ENCODE measurements at regions not wholly inside any gene's neighbourhood (a gene's known extent, or its start where the extent isn't known, plus 50 kb on each side); places are given as distances from the start of the nearest gene placed in this dataset.

DNA sequence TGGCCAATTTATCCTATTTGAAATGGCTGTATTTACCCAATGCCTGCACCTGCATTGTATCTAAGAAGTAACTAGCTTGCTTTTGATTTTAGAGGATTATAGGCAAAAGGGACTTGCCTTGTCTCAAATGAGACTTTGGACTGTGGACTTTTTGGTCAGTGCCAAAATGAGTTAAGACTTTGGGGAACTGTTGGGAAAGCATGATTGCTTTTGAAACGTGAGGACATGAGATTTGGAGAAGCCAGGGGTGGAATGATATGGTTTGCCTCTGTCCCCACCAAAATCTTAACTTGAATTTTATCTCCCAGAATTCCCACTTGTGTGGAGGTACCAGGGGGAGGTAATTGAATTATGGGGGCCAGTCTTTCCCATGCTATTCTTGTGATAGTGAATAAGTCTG lies 1505.4 kb downstream of the SI start:
- Histone ChIP-seq H3K36me3 (ENCODE audit: control insufficient read depth, insufficient read depth, low read length) (no peaks in the 10 kb centered on the region), H3K79me2 (ENCODE audit: control insufficient read depth, insufficient read depth, low read length) (no peaks in the 10 kb centered on the region), H3K27me3 (ENCODE audit: control insufficient read depth, insufficient read depth, low read length) (no peaks in the 10 kb centered on the region), H3K4me3 (replicated peaks in 1 of 4; ENCODE audit: control extremely low read depth in 1 of 4, insufficient read depth in 1 of 4, low read depth in 3 of 4, low read length in 4 of 4) (no peak overlapping the region), H3K4me1 (ENCODE audit: control insufficient read depth, extremely low read depth, insufficient read depth, low read length) (no peaks in the 10 kb centered on the region), H3K9me3 (ENCODE audit: control insufficient read depth, insufficient read depth, low read depth, low read length) (no peaks in the 10 kb centered on the region), H3K4me2 (ENCODE audit: extremely low read depth, insufficient read depth, low read length) (no peak overlapping the region), H3K27ac (ENCODE audit: insufficient read depth, low read length) (no peak overlapping the region), H3K9ac (ENCODE audit: insufficient read depth, low read length) (no peak overlapping the region), H4K20me1 (ENCODE audit: control insufficient read depth, extremely low read depth, insufficient read depth, low read length) (no peaks in the 10 kb centered on the region), H2AFZ (ENCODE audit: low read length) (no peak overlapping the region)
- no peak for DNase-seq (ENCODE audit: low read depth in 2 of 2)
- no peak for TF ChIP-seq EZH2 (IDR thresholded peaks at IDR 0.05; ENCODE audit: low read length, missing control alignments)
- TF ChIP-seq, protein P1, sequence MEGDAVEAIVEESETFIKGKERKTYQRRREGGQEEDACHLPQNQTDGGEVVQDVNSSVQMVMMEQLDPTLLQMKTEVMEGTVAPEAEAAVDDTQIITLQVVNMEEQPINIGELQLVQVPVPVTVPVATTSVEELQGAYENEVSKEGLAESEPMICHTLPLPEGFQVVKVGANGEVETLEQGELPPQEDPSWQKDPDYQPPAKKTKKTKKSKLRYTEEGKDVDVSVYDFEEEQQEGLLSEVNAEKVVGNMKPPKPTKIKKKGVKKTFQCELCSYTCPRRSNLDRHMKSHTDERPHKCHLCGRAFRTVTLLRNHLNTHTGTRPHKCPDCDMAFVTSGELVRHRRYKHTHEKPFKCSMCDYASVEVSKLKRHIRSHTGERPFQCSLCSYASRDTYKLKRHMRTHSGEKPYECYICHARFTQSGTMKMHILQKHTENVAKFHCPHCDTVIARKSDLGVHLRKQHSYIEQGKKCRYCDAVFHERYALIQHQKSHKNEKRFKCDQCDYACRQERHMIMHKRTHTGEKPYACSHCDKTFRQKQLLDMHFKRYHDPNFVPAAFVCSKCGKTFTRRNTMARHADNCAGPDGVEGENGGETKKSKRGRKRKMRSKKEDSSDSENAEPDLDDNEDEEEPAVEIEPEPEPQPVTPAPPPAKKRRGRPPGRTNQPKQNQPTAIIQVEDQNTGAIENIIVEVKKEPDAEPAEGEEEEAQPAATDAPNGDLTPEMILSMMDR (conservative IDR thresholded peaks at IDR 0.05 in 1 of 2, IDR thresholded peaks at IDR 0.05 in 1 of 2; ENCODE audit: low read depth in 1 of 2, low read length in 2 of 2), result no peak

GRCh38 chr3:163563485-163563884 lies 1514.8 kb downstream of the SI start:
- Histone ChIP-seq H3K27me3 (ENCODE audit: control insufficient read depth, insufficient read depth, low read length) (no peaks in the 10 kb centered on the region), H3K36me3 (ENCODE audit: control insufficient read depth, insufficient read depth, low read length) (no peaks in the 10 kb centered on the region), H3K79me2 (ENCODE audit: control insufficient read depth, insufficient read depth, low read length) (no peaks in the 10 kb centered on the region), H4K20me1 (ENCODE audit: control insufficient read depth, extremely low read depth, insufficient read depth, low read length) (no peaks in the 10 kb centered on the region), H3K9ac (ENCODE audit: insufficient read depth, low read length) (no peak overlapping the region), H2AFZ (ENCODE audit: low read length) (no peak overlapping the region), H3K4me3 (replicated peaks in 1 of 4; ENCODE audit: control extremely low read depth in 1 of 4, insufficient read depth in 1 of 4, low read depth in 3 of 4, low read length in 4 of 4) (no peak overlapping the region), H3K27ac (ENCODE audit: insufficient read depth, low read length) (no peak overlapping the region), H3K4me2 (ENCODE audit: extremely low read depth, insufficient read depth, low read length) (no peak overlapping the region), H3K4me1 (ENCODE audit: control insufficient read depth, extremely low read depth, insufficient read depth, low read length) (no peaks in the 10 kb centered on the region), H3K9me3 (ENCODE audit: control insufficient read depth, insufficient read depth, low read depth, low read length) (no peaks in the 10 kb centered on the region)
- DNase-seq (ENCODE audit: low read depth in 2 of 2), result no peak
- TF ChIP-seq, protein P1 (conservative IDR thresholded peaks at IDR 0.05 in 1 of 2, IDR thresholded peaks at IDR 0.05 in 1 of 2; ENCODE audit: low read depth in 1 of 2, low read length in 2 of 2), result no peak
- no peak for TF ChIP-seq EZH2 (IDR thresholded peaks at IDR 0.05; ENCODE audit: low read length, missing control alignments)

GRCh38 chr3:163562625-163563024 lies 1515.7 kb downstream of the SI start:
- Histone ChIP-seq H3K79me2 (ENCODE audit: control insufficient read depth, insufficient read depth, low read length) (no peaks in the 10 kb centered on the region), H3K4me1 (ENCODE audit: control insufficient read depth, extremely low read depth, insufficient read depth, low read length) (no peaks in the 10 kb centered on the region)
- TF ChIP-seq, protein P1 (conservative IDR thresholded peaks at IDR 0.05 in 1 of 2, IDR thresholded peaks at IDR 0.05 in 1 of 2; ENCODE audit: low read depth in 1 of 2, low read length in 2 of 2), result no peak
- TF ChIP-seq EZH2 (IDR thresholded peaks at IDR 0.05; ENCODE audit: low read length, missing control alignments), result no peak

More at GRCh38 chr3:163562625-163563024, 1515.7 kb downstream of the SI start:
- Histone ChIP-seq H4K20me1 (ENCODE audit: control insufficient read depth, extremely low read depth, insufficient read depth, low read length) (no peaks in the 10 kb centered on the region), H3K9ac (ENCODE audit: insufficient read depth, low read length) (no peak overlapping the region), H3K4me2 (ENCODE audit: extremely low read depth, insufficient read depth, low read length) (no peak overlapping the region), H2AFZ (ENCODE audit: low read length) (no peak overlapping the region), H3K9me3 (ENCODE audit: control insufficient read depth, insufficient read depth, low read depth, low read length) (no peaks in the 10 kb centered on the region), H3K36me3 (ENCODE audit: control insufficient read depth, insufficient read depth, low read length) (no peaks in the 10 kb centered on the region), H3K4me3 (replicated peaks in 1 of 4; ENCODE audit: control extremely low read depth in 1 of 4, insufficient read depth in 1 of 4, low read depth in 3 of 4, low read length in 4 of 4) (no peak overlapping the region), H3K27ac (ENCODE audit: insufficient read depth, low read length) (no peak overlapping the region), H3K27me3 (ENCODE audit: control insufficient read depth, insufficient read depth, low read length) (no peaks in the 10 kb centered on the region)
- no peak for DNase-seq (ENCODE audit: low read depth in 2 of 2)
